BLaER1 (cell line): ENCODE measurements at regions not wholly inside any gene's neighbourhood (a gene's known extent, or its start where the extent isn't known, plus 50 kb on each side); places are given as distances from the start of the nearest gene placed in this dataset.
"Not testable (repeated sequence)": the region's sequence is repeated elsewhere in the genome, so short reads cannot be mapped to it uniquely, and the experiment has no call there.

ENCODE experiments used
- H3K27ac ChIP-seq: shearing (Covaris generic); formaldehyde crosslinking; 2 replicates; pipeline ENCODE4 v1.8.1; 2022
- H3K27me3 ChIP-seq: shearing (Covaris generic); formaldehyde crosslinking; 2 replicates; pipeline ENCODE4 v1.8.1; 2022
- H3K36me3 ChIP-seq: shearing (Covaris generic); formaldehyde crosslinking; 2 replicates; pipeline ENCODE4 v1.8.1; 2022
- H3K4me1 ChIP-seq: shearing (Covaris generic); formaldehyde crosslinking; 2 replicates; pipeline ENCODE4 v1.8.1; 2022
- H3K4me2 ChIP-seq: shearing (Covaris generic); formaldehyde crosslinking; 2 replicates; pipeline ENCODE4 v1.8.1; 2022
- H3K4me3 ChIP-seq: shearing (Covaris generic); formaldehyde crosslinking; 2 replicates; pipeline ENCODE4 v1.8.1; 2022
- H3K9ac ChIP-seq: shearing (Covaris generic); formaldehyde crosslinking; 2 replicates; pipeline ENCODE4 v1.8.1; 2022
- H3K9me3 ChIP-seq: shearing (Covaris generic); formaldehyde crosslinking; 2 replicates; pipeline ENCODE4 v1.8.1; 2022
- H4K20me1 ChIP-seq: shearing (Covaris generic); formaldehyde crosslinking; 2 replicates; pipeline ENCODE4 v1.8.1; 2022
- Cebpa-rat ChIP-seq: shearing (Covaris generic); IDR thresholded peaks from 2 replicates; pipeline ENCODE4 v1.8.1; 2022

GRCh38 chr12:62028536-62028935 lies 231.7 kb upstream of the USP15 start:
- H3K4me2 ChIP-seq, result no peak overlapping the region
- H3K4me1 ChIP-seq, result no peaks in the 10 kb centered on the region
- no peaks in the 10 kb centered on the region for H3K27me3 ChIP-seq
- no peaks in the 10 kb centered on the region for H3K36me3 ChIP-seq
- no peak overlapping the region for H3K9ac ChIP-seq
- H3K9me3 ChIP-seq, result no peaks in the 10 kb centered on the region
- TF ChIP-seq Cebpa-rat, result no peak
- H3K4me3 ChIP-seq, result no peak overlapping the region
- no peak overlapping the region for H3K27ac ChIP-seq
- H4K20me1 ChIP-seq, result no peaks in the 10 kb centered on the region

DNA sequence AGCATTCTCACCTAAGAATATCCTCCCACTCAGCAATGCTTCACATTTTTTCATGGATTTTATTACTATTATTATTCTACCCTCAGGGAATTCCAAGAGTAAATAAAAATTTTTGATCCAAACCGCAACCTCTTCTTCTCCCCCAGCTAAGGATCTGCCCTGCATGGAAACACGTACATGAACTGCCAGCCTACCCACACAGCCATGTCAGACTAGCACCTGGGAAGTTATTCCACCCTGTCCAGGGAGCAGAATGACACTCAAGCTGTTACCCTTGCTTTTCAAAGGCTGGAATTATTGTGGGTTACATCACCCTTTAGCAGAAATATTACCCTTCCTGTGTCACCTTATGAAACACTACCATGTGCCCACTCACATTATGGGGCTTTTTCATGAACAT lies 227.3 kb upstream of the USP15 start:
- Histone ChIP-seq H3K27ac (no peak overlapping the region), H3K36me3 (no peaks in the 10 kb centered on the region), H3K9me3 (no peaks in the 10 kb centered on the region), H3K4me2 (no peak overlapping the region), H3K4me3 (no peak overlapping the region), H3K27me3 (no peaks in the 10 kb centered on the region), H3K4me1 (no peaks in the 10 kb centered on the region), H4K20me1 (no peaks in the 10 kb centered on the region), H3K9ac (no peak overlapping the region)
- TF ChIP-seq Cebpa-rat, result no peak

DNA sequence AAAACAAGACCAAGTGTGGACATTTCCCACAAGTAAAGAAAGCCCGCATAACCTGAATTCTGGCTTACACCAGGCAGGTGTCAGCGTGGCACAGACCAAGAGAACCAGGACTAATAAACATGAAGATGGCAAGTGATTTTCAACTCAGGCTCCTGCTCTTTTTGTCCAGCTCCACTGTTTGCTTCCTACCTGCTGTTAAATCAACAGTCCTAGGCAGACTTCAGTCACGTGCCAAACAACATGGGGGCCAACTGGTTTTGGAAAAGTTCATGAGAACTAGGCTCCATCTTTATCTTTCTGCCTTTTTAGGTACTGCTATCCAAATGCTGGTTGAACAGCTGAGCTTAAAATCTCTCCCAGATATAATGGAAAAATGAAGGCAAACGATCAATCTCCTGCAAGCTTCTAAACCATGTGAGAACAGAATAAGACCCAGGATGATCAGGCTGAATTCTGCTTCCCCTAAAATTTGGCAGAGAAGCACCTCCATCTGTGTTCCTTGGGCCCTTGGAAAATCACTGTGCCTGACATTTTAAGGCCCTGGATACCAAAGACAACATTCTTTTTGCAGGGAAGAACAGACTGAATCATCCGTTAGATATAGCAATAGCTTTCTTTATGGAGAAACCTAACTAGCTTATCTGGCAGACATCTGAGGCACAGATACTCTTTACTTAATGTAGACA lies 215.6 kb upstream of the USP15 start:
- no peaks in the 10 kb centered on the region for H3K36me3 ChIP-seq
- no peaks in the 10 kb centered on the region for H3K9me3 ChIP-seq
- H3K4me1 ChIP-seq, result no peaks in the 10 kb centered on the region
- no peak overlapping the region for H3K4me2 ChIP-seq
- H3K9ac ChIP-seq, result no peak overlapping the region
- no peaks in the 10 kb centered on the region for H3K27me3 ChIP-seq
- no peaks in the 10 kb centered on the region for H4K20me1 ChIP-seq
- TF ChIP-seq Cebpa-rat, result no peak
- no peak overlapping the region for H3K4me3 ChIP-seq
- H3K27ac ChIP-seq, result no peak overlapping the region

GRCh38 chr12:62045211-62045610 lies 215.0 kb upstream of the USP15 start:
- Histone ChIP-seq H3K36me3 (no peaks in the 10 kb centered on the region), H3K27ac (no peak overlapping the region)

DNA sequence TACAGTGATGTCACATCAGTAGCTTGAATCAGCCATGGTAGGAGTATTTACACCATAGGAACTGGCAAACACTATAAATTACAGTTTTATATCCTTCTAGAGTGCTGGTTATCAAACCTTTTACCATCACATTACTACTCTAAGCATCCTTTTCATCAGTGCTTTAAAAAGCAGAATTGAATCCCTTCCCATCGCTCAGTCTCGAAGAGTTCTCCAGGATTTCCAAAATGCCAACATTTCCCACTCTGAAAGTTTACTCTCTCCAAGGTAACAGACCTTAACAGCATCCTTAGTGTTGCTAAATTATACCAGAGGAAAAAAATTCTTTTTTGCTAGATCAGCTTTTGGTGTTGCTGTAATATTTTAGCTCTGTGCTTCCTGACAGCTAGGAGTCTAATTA lies 209.4 kb upstream of the USP15 start:
- H3K4me2 ChIP-seq, result no peak overlapping the region
- no peaks in the 10 kb centered on the region for H4K20me1 ChIP-seq
- no peak overlapping the region for H3K9ac ChIP-seq
- H3K27me3 ChIP-seq, result no peaks in the 10 kb centered on the region
- H3K27ac ChIP-seq, result no peak overlapping the region
- H3K4me1 ChIP-seq, result no peaks in the 10 kb centered on the region
- H3K9me3 ChIP-seq, result no peaks in the 10 kb centered on the region
- H3K36me3 ChIP-seq, result no peaks in the 10 kb centered on the region
- no peak overlapping the region for H3K4me3 ChIP-seq
- TF ChIP-seq Cebpa-rat, result no peak

More at GRCh38 chr12:62045211-62045610, 215.0 kb upstream of the USP15 start:
- no peaks in the 10 kb centered on the region for H3K27me3 ChIP-seq
- no peaks in the 10 kb centered on the region for H3K9me3 ChIP-seq
- H3K4me3 ChIP-seq, result no peak overlapping the region
- no peaks in the 10 kb centered on the region for H3K4me1 ChIP-seq
- H4K20me1 ChIP-seq, result no peaks in the 10 kb centered on the region
- TF ChIP-seq Cebpa-rat, result no peak
- no peak overlapping the region for H3K4me2 ChIP-seq
- no peak overlapping the region for H3K9ac ChIP-seq

DNA sequence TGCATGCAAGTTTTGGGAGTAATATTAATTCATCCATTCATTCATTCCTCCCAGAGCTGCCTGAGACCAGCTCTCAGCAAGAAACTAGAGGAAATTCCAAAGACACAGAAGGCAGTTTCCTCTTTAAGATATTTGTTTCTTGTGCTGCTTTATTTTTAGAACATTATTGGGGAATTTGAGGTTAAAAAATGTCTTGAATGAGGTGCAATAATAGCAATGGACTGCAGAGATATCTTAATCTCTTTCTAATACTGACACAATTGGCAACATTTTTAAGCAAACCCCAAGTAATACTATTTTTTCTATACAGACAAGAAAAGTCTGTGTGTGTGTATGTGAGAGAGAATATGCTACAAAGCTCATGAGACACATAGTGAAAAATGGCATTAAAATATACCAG lies 190.2 kb upstream of the USP15 start:
- no peaks in the 10 kb centered on the region for H3K27me3 ChIP-seq
- no peaks in the 10 kb centered on the region for H3K36me3 ChIP-seq
- no peak overlapping the region for H3K4me2 ChIP-seq
- no peaks in the 10 kb centered on the region for H4K20me1 ChIP-seq
- no peak overlapping the region for H3K4me3 ChIP-seq
- TF ChIP-seq Cebpa-rat, result no peak
- no peak overlapping the region for H3K27ac ChIP-seq
- no peaks in the 10 kb centered on the region for H3K4me1 ChIP-seq
- H3K9ac ChIP-seq, result no peak overlapping the region
- no peaks in the 10 kb centered on the region for H3K9me3 ChIP-seq

GRCh38 chr12:62073236-62073635 lies 187.0 kb upstream of the USP15 start:
- not testable (repeated sequence) for H3K36me3 ChIP-seq, H3K27ac ChIP-seq, H3K27me3 ChIP-seq, H4K20me1 ChIP-seq, H3K4me1 ChIP-seq, H3K4me2 ChIP-seq, H3K9ac ChIP-seq, H3K4me3 ChIP-seq, H3K9me3 ChIP-seq

GRCh38 chr12:62075870-62076269 lies 184.3 kb upstream of the USP15 start:
- H3K4me3 ChIP-seq, result no peak overlapping the region

GRCh38 chr12:62078020-62078419 lies 182.2 kb upstream of the USP15 start:
- TF ChIP-seq Cebpa-rat, result no peak
- Histone ChIP-seq H3K4me2 (no peak overlapping the region), H3K4me1 (no peaks in the 10 kb centered on the region), H3K36me3 (no peaks in the 10 kb centered on the region), H3K27ac (no peak overlapping the region), H3K27me3 (no peaks in the 10 kb centered on the region), H3K9me3 (no peaks in the 10 kb centered on the region), H3K4me3 (no peak overlapping the region), H3K9ac (no peak overlapping the region), H4K20me1 (no peaks in the 10 kb centered on the region)

More at GRCh38 chr12:62075870-62076269, 184.3 kb upstream of the USP15 start:
- H3K36me3 ChIP-seq, result no peaks in the 10 kb centered on the region
- no peaks in the 10 kb centered on the region for H3K27me3 ChIP-seq
- H3K9ac ChIP-seq, result no peak overlapping the region
- no peaks in the 10 kb centered on the region for H3K9me3 ChIP-seq
- TF ChIP-seq Cebpa-rat, result no peak
- H3K4me1 ChIP-seq, result no peaks in the 10 kb centered on the region
- H4K20me1 ChIP-seq, result no peaks in the 10 kb centered on the region
- no peak overlapping the region for H3K27ac ChIP-seq
- no peak overlapping the region for H3K4me2 ChIP-seq

DNA sequence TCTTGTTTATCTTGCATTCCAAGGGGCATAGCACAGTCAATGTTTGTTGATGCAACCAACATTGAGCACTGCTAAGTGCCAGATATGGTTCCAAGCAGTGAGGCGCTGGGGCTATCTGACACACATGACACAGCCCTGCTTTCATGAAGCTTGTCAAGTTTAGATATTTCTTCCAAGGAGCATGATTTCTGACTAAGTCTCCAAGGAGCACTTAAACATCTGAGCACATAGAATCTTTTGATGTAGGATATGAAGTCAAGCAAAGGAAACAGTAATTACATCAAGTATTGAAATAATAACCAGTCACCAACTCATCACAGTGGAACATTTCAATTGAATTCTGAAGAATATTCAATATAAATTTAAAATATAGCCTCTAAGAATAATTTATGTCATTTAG lies 177.8 kb upstream of the USP15 start:
- Histone ChIP-seq H4K20me1 (no peaks in the 10 kb centered on the region), H3K9me3 (no peaks in the 10 kb centered on the region), H3K4me3 (no peak overlapping the region), H3K4me1 (no peaks in the 10 kb centered on the region), H3K27ac (no peak overlapping the region), H3K4me2 (no peak overlapping the region), H3K9ac (no peak overlapping the region), H3K36me3 (no peaks in the 10 kb centered on the region), H3K27me3 (no peaks in the 10 kb centered on the region)
- TF ChIP-seq Cebpa-rat, result no peak

GRCh38 chr12:62098132-62098531 lies 162.1 kb upstream of the USP15 start:
- H3K27ac ChIP-seq, result no peak overlapping the region
- H4K20me1 ChIP-seq, result no peaks in the 10 kb centered on the region
- no peaks in the 10 kb centered on the region for H3K4me1 ChIP-seq
- no peaks in the 10 kb centered on the region for H3K36me3 ChIP-seq
- H3K9me3 ChIP-seq, result no peaks in the 10 kb centered on the region
- H3K9ac ChIP-seq, result no peak overlapping the region
- no peaks in the 10 kb centered on the region for H3K27me3 ChIP-seq
- no peak overlapping the region for H3K4me2 ChIP-seq
- no peak overlapping the region for H3K4me3 ChIP-seq
- TF ChIP-seq Cebpa-rat, result no peak
